ENCODE measurements at regions not wholly inside any gene's neighbourhood (a gene's known extent, or its start where the extent isn't known, plus 50 kb on each side); places are given as distances from the start of the nearest gene placed in this dataset.

GRCh38 chr9:82110881-82111280 lies 122.3 kb downstream of the SPATA31D1 start:
- WGBS, result 96% methylated on average over 3 of the region's 3 CpGs
- no peaks in the 10 kb centered on the region for H3K9me3 ChIP-seq
- H3K27ac ChIP-seq, result no peak overlapping the region
- TF ChIP-seq POLR2A (IDR thresholded peaks at IDR 0.05), result no peak
- TF ChIP-seq EP300 (IDR thresholded peaks at IDR 0.05), result no peak
- TF ChIP-seq, protein P1, sequence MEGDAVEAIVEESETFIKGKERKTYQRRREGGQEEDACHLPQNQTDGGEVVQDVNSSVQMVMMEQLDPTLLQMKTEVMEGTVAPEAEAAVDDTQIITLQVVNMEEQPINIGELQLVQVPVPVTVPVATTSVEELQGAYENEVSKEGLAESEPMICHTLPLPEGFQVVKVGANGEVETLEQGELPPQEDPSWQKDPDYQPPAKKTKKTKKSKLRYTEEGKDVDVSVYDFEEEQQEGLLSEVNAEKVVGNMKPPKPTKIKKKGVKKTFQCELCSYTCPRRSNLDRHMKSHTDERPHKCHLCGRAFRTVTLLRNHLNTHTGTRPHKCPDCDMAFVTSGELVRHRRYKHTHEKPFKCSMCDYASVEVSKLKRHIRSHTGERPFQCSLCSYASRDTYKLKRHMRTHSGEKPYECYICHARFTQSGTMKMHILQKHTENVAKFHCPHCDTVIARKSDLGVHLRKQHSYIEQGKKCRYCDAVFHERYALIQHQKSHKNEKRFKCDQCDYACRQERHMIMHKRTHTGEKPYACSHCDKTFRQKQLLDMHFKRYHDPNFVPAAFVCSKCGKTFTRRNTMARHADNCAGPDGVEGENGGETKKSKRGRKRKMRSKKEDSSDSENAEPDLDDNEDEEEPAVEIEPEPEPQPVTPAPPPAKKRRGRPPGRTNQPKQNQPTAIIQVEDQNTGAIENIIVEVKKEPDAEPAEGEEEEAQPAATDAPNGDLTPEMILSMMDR (IDR thresholded peaks at IDR 0.05), result no peak
- no peak for TF ChIP-seq POLR2AphosphoS5 (IDR thresholded peaks at IDR 0.05)
- no peaks in the 10 kb centered on the region for H3K36me3 ChIP-seq
- no peak for DNase-seq (ENCODE audit: low spot score in 2 of 2)
- no peaks in the 10 kb centered on the region for H3K27me3 ChIP-seq
- no peak overlapping the region for H3K4me3 ChIP-seq
- H3K4me1 ChIP-seq, result no peaks in the 10 kb centered on the region

DNA sequence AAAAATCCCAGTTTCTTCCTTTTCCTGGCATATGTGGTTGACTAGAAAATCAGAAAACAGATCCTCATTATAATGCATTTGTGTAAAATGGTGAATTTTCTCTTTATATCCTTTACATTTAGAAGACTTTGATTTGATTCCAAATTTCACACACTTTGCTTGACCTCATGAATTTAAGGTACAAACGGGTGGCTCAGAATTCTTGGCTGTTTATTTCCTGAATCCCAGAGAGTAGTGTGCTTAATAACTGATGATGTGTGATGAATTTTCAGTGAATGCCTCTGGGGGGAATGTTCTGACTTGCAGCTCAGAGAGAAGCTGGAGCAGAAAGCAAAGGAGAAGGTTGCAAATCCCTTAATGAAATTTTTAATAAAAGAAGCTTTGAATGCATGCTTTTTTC lies 126.8 kb downstream of the SPATA31D1 start:
- H3K4me3 ChIP-seq, result no peak overlapping the region
- no peaks in the 10 kb centered on the region for H3K36me3 ChIP-seq
- H3K27me3 ChIP-seq, result peaks cover under 1% of the 10 kb centered on the region
- no peaks in the 10 kb centered on the region for H3K9me3 ChIP-seq
- no peak for DNase-seq (ENCODE audit: low spot score in 2 of 2)
- H3K4me1 ChIP-seq, result peaks cover 7% of the 10 kb centered on the region
- no peak overlapping the region for H3K27ac ChIP-seq
- TF ChIP-seq POLR2A (IDR thresholded peaks at IDR 0.05) (no peak), POLR2AphosphoS5 (IDR thresholded peaks at IDR 0.05) (no peak), EP300 (IDR thresholded peaks at IDR 0.05) (no peak)
- TF ChIP-seq, protein P1 (IDR thresholded peaks at IDR 0.05), result no peak
- 73% methylated on average over 1 of the region's 1 CpG for WGBS

- DNase-seq (ENCODE audit: low spot score in 2 of 2), result no peak
- H3K4me3 ChIP-seq, result no peak overlapping the region
- no peaks in the 10 kb centered on the region for H3K36me3 ChIP-seq
- WGBS, result 93% methylated on average over 4 of the region's 4 CpGs
- H3K27ac ChIP-seq, result no peak overlapping the region
- peaks cover 4% of the 10 kb centered on the region for H3K27me3 ChIP-seq
- TF ChIP-seq POLR2AphosphoS5 (IDR thresholded peaks at IDR 0.05) (no peak), EP300 (IDR thresholded peaks at IDR 0.05) (no peak), POLR2A (IDR thresholded peaks at IDR 0.05) (no peak)
- TF ChIP-seq, protein P1 (IDR thresholded peaks at IDR 0.05), result no peak
- H3K4me1 ChIP-seq, result peaks cover 7% of the 10 kb centered on the region
- H3K9me3 ChIP-seq, result no peaks in the 10 kb centered on the region
Measured at GRCh38 chr9:82115900-82116299, 127.3 kb downstream of the SPATA31D1 start.

- Histone ChIP-seq H3K36me3 (no peaks in the 10 kb centered on the region), H3K4me3 (no peak overlapping the region), H3K9me3 (no peaks in the 10 kb centered on the region), H3K27me3 (peaks cover 4% of the 10 kb centered on the region), H3K4me1 (peaks cover 7% of the 10 kb centered on the region), H3K27ac (no peak overlapping the region)
- TF ChIP-seq, protein P1 (IDR thresholded peaks at IDR 0.05), result no peak
- WGBS, result 38% methylated on average over 3 of the region's 3 CpGs
- no peak for DNase-seq (ENCODE audit: low spot score in 2 of 2)
Measured at GRCh38 chr9:82116556-82116955, 128.0 kb downstream of the SPATA31D1 start.

DNA sequence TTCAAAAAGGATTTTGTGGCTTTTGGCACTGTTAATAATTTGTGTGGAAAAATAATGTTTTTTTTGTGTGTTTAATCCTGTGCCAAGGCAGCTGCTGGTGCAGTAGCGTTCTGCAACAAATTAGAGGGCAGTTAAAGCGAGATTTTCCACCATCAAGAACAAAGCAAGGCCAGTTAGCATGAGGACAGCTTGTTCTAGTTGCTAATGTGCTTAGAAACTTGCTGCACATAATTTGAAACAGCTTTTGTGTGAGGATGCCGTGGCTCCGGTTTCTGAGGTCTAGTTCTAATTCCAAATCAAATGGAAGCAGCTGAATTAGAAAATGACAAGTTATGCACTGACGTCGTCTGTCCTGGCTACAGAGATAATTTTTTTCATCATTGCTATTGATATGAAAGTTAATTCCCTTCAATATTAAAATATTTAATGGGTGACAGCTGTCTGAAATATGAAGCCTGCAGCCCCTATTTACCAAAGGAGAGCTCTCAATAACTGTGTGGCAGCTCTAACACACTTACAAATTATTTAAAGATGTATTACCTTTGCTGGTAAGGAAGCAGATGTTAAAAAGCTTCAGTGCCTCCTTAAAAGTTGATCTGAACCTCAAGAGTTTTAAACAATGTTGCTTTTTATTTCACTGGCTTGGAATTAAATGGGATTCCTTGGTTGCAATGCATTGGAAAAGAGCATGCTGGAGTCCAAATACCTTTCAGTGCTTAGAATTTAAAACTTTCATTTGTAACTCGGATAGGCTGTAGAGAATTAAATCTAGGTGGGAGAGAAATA lies 128.6 kb downstream of the SPATA31D1 start:
- DNase-seq (ENCODE audit: low spot score in 2 of 2), result no peak
- 21% methylated on average over 7 of the region's 7 CpGs for WGBS
- Histone ChIP-seq H3K4me3 (no peak overlapping the region), H3K36me3 (no peaks in the 10 kb centered on the region), H3K27ac (no peak overlapping the region), H3K9me3 (no peaks in the 10 kb centered on the region), H3K4me1 (peaks cover 7% of the 10 kb centered on the region), H3K27me3 (peaks cover 4% of the 10 kb centered on the region)
- no peak for TF ChIP-seq POLR2A (IDR thresholded peaks at IDR 0.05)
- peak in 1 of 3 donors; percentile 63 for TF ChIP-seq POLR2AphosphoS5 (IDR thresholded peaks at IDR 0.05)

DNA sequence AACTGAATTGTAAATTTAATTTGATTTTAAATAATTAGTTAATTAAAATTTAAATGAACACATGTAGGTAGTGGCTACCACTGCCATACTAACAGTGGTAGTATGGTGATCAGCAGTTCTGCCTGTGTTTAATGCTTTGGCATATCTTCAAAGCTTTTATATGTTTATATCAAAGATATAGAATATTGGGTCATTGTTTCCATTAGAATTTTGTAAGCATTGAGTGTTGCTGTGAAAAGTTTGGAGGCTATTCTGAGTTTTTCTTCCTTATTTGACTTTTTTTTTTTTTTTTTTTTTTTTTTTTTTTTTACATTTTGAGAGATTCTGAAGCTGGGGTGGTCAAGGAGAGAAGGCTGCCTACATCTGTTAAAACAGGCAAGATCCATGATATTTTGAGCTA lies 134.2 kb downstream of the SPATA31D1 start:
- TF ChIP-seq EP300 (IDR thresholded peaks at IDR 0.05), result no peak
- no peak for TF ChIP-seq POLR2A (IDR thresholded peaks at IDR 0.05)
- TF ChIP-seq POLR2AphosphoS5 (IDR thresholded peaks at IDR 0.05), result no peak
- TF ChIP-seq, protein P1 (IDR thresholded peaks at IDR 0.05), result no peak
- H3K4me1 ChIP-seq, result no peaks in the 10 kb centered on the region
- H3K9me3 ChIP-seq, result no peaks in the 10 kb centered on the region
- H3K27ac ChIP-seq, result no peak overlapping the region
- DNase-seq (ENCODE audit: low spot score in 2 of 2), result no peak
- no peaks in the 10 kb centered on the region for H3K36me3 ChIP-seq
- no peak overlapping the region for H3K4me3 ChIP-seq
- peaks cover 4% of the 10 kb centered on the region for H3K27me3 ChIP-seq

All from suprapubic skin (tissue), 4 donors.